A673 (cell line): ENCODE measurements at regions not wholly inside any gene's neighbourhood (a gene's known extent, or its start where the extent isn't known, plus 50 kb on each side); places are given as distances from the start of the nearest gene placed in this dataset.

Source experiments
- CTCF ChIP-seq: fragments of 300-800, 200-600 bp; sonication (generic); conservative IDR thresholded peaks from 2 replicates; pipeline ENCODE4 v1.5.1; 2017; ENCODE audit warnings: low read depth, mild to moderate bottlenecking, antibody characterized with exemption, low read length, moderate library complexity, mixed read lengths
- EZH2 ChIP-seq: fragments of 200-600 bp; sonication (generic); IDR thresholded peaks from 2 replicates; pipeline ENCODE4 v1.6.1; 2017; ENCODE audit warnings: borderline replicate concordance, low read depth, mild to moderate bottlenecking, mixed read lengths, antibody characterized with exemption, low read length; ENCODE audit not compliant: poor library complexity, severe bottlenecking

GRCh38 chr3:5799398-5799797 is 611.9 kb downstream of the EDEM1 start:
- TF ChIP-seq CTCF: peak; percentile 40; the same call in 1 of the 2 replicates
- TF ChIP-seq EZH2: no peak
